NCI-H2081 treated with DMSO at 0.1 percent for 48 hours (cell line): ENCODE measurements at regions not wholly inside any gene's neighbourhood (a gene's known extent, or its start where the extent isn't known, plus 50 kb on each side); places are given as distances from the start of the nearest gene placed in this dataset.

Experiments used
- DNase-seq: peaks from one replicate; lab custom pipeline; 2025; lab: John Stamatoyannopoulos, UW

DNA sequence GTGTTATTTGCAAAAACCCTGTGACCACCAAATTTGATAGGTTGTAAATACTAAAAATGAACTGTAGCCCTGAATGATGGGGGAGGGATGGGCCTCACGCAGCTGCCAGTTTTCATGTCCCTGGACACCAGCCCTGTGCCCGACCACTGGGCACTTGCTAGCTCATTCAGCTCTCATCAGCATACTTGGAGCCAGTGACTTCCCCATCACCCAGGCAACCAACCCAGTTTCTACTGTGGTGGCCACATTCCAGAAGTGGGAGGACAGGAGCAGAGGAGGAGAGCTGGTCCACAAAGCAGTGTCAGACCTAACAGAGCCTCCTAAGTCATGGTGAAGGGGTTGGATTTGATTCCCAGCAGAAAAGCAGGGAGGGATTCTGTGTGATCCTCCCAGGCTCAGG is 128.2 kb downstream of the CPEB2 start:
- no peak for DNase-seq

- DNase-seq: no peak
Measured at GRCh38 chr4:15131551-15131950, 129.3 kb downstream of the CPEB2 start.

GRCh38 chr4:15132739-15133138 is 130.5 kb downstream of the CPEB2 start:
- DNase-seq: no peak

DNA sequence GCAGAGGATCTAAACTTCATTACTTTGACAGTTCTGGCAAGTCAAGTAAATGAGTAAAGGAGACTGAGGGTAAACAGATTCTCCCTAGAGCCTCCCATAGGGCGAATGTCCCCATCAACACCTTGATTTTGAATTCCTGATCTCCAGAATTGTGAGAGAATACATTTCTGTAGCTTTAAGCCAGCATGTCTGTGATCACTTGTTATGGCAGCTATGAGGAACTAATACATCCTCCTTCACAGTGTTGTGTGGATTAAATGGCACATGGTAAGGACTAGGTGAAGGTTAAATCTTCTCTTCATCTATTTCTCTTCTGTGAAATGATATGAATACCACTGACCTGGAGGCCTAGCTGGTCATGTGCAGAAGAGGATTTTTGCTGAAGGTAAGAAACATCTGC is 137.3 kb downstream of the CPEB2 start:
- DNase-seq: no peak

- no peak for DNase-seq
Measured at GRCh38 chr4:15142201-15142600, 139.9 kb downstream of the CPEB2 start.

- DNase-seq: no peak
Measured at GRCh38 chr4:15143551-15143950, 141.3 kb downstream of the CPEB2 start.

- peak; percentile 29 for DNase-seq
Measured at GRCh38 chr4:15144249-15144966, 142.1 kb downstream of the CPEB2 start.

DNA sequence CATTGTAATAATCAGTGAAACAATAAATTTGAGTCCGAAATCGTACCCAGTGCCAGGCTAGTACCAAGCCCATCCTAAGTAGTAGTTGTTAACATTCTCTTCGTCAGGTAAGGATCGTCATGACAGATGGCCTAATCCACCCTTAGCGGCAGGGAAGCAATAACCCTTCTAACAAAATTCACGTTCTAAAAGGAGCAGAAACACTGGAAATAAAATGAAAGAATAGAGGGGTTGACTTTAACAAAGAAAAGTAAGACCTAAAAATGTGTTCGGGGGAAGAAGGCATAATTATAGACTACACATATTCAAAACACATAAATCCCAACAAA is 142.7 kb downstream of the CPEB2 start:
- no peak for DNase-seq

DNA sequence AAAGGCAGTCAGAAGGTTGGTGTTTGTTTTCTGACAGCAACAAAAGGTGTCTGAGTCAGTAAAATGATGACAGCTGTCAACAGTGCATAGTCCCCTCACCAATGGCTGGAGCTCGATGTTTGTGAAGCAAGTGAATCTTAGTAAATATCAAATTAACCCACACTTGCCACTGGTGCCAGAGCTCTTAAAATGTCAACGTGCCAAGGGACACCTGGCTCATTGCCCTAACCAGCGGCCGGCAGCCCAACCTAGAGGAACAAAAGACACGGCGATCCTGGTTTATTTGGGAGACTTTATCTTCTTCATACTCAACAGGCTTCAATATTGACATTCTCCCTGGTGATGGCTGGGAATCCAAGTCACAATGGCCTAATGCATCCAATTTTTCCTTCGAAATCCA is 143.4 kb downstream of the CPEB2 start:
- DNase-seq: no peak

DNA sequence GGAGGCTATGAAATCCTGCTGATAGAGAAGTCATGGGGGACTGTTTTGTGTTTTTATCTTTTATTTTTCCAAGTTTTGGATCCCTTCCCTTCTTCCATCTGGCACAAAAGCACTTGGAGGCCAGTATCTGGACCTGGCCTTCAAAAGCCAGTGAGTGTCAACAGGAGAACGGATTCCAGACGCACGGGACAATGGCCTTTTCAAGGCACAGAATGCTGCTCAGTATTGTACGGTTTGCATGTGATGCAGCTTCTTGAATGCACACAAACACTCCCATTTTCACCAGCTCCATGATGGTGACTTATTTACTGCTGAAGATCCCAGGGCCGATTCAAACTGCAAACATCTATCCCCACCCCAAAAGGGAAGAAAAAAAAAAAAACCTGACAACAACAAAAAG is 145.4 kb downstream of the CPEB2 start:
- DNase-seq: no peak

- no peak for DNase-seq
Measured at GRCh38 chr4:15148199-15148598, 145.9 kb downstream of the CPEB2 start.

GRCh38 chr4:15148691-15149090 is 146.4 kb downstream of the CPEB2 start:
- no peak for DNase-seq

- DNase-seq: no peak
Measured at GRCh38 chr4:15149234-15149838, 147.1 kb downstream of the CPEB2 start.

DNA sequence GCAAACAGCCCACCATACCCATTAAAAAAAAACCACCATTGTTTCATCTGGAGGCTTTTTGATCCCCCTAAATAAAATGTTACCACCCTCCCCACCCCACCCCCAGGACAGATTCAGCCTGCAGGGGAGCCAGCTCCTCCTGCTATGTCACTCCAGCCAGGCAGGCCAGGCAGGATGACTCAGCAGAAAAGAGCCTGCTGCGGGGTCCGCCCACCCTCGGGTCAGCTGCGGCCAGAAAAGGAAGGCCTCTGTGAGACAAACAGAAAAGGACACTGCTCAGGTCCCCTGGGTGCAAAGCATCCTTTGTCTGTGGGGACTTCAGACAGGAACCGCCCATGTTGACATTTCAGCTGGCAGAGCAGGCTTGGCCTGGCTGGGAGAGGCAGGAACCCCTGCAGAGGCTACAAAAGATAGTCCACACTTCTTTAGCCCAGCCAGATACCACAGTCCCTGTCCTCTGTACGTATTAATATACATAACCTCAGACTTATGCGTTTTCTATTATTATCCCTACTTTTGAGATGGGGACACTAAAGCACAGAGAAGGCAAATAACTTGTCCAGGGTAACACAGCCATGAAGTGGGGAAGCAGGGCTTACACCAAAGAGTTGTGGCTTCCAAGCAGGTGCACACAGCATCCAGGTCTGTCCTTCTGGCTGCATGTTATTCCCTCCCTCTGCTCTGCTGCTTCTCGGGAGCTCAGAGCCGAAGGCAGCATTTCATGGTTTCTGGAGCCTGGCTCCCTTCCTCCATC is 147.7 kb downstream of the CPEB2 start:
- DNase-seq: peak; percentile 44

DNA sequence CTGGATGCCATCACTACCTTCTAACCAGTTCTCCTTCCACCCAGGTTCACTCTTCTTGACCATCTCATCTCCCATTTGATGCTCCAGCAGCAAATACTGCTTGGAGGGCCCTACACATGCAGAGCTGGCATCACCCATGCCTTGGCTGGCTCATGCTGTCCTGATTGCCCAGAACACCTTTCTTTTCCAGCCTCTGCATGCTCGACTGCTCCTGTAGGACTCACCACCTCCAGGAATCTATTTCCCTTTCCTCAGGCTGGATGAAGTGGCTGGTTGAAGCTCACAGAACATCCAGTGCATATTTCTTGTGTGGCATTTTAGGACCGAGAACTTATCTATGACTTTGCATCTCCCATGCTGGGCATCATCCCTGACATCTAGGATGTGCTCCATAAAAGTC is 148.3 kb downstream of the CPEB2 start:
- DNase-seq: no peak

GRCh38 chr4:15151033-15151432 is 148.8 kb downstream of the CPEB2 start:
- DNase-seq: no peak

DNA sequence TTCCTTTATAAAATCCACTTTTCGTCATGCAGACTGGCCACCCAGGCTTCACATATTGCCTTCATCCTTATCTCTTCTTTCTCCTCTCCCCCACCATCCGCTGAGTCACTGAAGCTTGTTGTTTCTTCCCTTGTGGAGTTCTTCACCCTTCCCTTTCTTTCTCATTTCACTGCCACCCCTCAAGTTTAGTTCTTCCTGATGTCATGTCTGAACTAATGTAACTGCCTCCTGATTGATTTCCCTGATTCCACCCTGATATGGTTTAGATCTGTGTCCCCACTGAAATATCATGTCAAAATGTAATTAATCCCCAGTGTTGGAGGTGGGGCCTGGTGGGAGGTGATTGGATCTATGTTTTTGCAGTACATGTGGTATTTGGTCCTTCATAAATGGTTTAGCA is 151.4 kb downstream of the CPEB2 start:
- no peak for DNase-seq

DNA sequence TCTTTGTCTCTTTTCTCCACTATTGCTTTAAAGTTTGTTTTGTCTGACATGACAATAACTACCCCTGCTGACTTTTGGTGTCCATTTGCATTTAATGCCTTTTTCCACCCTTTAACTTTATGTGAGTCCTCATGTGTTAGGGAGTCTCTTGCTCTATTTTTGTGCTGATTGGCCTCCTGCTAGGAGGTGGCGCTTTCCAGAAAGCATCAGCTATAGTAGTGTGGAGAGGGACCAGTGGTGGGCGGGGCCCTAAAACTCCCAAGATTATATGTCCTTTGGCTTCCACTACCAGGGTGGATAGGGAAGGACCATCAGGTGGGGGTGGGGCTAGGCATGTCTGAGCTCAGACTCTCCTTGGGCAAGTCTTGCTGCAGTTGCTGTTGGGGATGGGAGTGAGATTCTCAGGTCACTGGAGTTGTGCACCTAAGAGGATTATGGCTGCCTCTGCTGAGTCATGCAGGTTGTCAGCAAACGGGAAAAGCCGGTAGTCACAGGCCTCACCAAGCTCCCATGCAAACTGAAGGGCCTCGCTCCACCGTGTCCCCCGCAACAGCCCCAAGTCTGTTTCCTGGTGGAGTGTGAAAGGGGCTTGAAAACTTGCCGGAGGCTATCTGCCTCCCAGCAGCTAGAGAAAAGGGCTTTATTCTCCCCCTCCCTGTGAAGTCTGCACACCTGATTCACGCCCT is 156.3 kb downstream of the CPEB2 start:
- no peak for DNase-seq

DNA sequence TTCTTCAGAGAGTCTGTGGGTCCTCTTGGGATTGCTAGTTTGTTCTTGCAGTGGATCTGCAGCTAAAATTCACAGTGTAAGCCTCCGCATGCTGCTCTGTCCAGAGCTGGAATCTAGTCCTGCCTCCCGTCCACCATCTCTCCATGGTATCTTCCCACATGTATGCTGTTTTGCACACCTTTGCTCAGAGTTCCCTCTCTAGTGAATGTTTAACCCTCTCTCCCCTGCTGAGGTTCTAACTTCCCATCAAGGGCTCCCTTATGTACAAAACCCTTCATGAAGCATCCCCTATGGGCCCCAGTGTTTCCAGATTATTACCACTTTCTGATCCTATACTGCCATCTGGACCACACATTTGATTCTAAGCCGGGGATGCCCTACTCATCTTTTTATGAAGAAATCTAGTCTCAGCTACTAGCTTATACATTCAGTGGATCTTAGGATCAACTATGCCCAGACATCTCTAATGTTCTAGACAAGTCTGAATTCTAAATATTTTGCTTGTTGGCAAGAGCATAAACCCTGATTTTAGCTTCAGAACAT is 157.3 kb downstream of the CPEB2 start:
- DNase-seq: no peak

DNA sequence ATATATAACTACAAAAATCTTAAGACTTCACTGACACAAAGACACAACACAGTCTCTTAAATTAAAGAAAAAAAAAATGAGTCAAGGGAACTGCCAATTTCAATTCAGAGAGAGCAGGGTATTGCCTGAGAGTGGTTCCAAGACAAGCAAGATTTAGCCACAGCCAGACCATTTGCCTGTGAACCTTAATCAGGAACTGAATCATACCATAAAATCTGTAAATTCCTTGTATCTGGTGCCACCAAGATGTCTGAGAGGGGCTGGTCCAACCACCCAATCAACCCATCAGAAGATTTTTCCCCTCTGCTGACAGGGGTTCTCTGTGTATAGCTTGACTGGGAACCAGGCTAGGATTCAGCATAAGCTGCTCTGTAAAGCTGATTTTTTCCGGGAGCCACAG is 159.2 kb downstream of the CPEB2 start:
- DNase-seq: no peak

DNA sequence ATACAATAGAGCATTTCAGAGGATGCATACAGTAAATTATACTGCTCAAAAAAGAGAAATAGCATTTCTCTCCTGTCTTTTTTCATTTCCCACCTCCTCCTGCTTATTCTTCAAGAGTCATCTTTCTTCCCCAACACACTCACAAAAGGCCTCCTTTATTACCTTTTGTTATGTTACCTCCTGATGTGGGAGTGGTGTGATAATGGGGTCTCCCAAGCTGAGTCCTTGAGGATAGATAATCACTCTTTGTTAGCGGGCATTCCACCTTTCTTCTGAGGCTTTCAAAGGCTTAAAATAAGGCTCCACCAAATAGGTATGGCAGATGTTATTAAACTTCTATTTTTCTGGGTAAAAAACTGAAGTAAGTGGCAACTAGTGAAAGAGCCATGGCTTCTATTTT is 159.8 kb downstream of the CPEB2 start:
- DNase-seq: no peak

DNA sequence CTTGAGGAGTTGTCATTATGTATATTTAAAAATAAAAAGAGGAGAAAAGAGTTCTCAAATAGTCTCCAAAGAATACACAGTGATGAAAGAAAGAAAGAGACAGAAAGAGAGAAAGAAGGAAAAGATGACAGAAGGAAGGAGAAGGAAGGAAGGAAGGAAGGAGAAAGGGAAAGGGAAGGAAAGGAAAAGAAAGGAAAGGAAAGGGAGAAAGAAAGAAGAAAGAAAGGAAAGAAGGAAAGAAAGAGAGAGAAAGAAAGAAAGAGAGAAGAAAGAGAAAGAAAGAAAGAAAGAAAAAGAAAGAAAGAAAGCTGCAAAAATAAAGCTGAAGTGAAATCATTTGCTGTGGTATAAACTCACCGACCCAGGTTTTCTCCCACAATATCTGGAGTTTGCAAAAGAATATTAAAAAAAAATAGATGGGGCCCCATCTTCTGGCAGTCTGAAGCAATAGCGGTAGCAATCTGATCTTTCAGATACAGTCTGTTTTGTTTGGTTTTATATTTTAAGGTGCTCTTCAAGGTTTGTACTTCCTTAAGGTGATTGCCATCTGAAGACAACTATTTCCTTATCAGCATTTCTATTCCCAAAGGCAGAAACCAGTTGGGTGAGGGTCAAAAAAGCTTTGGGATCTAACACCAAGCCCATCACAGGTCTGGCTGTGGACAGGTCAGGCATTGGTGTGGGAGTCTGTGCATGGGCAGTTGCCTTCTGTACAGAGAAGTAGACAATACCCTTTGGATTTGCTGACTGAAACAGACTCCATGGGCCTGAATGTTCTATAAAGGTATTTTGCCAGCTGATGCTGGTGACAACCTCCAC is 160.4 kb downstream of the CPEB2 start:
- DNase-seq: no peak
